ENCODE measurements at regions not wholly inside any gene's neighbourhood (a gene's known extent, or its start where the extent isn't known, plus 50 kb on each side); places are given as distances from the start of the nearest gene placed in this dataset.

DNA sequence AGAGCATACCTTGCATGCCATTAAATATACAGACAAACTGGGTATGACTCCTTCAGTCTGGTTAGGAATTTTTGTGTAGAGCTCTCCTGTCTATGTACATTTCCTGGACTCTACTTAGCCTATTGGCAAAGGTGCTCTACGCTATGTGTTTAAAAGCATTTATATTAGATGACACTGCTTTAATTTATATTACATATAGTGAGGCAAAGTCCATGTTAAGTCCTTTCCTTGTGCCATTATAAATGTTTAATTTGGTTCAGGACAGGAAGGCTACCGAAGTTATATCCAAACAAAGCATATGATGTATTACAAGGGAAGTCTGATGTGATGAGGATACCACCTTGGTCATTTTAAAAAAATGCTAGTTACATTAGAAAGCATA lies 117.4 kb upstream of the RAB27B start:
- no peak for TF ChIP-seq YY1 (IDR thresholded peaks at IDR 0.05; ENCODE audit: insufficient read depth, insufficient read length)
- no peak for TF ChIP-seq SUZ12 (IDR thresholded peaks at IDR 0.05; ENCODE audit: extremely low read depth, insufficient read depth, insufficient read length)
